ENCODE measurements at regions not wholly inside any gene's neighbourhood (a gene's known extent, or its start where the extent isn't known, plus 50 kb on each side); places are given as distances from the start of the nearest gene placed in this dataset.

- DNase-seq = no peak
Observed at GRCh38 chr12:132423820-132424645, 65.9 kb upstream of the FBRSL1 start.

- DNase-seq = no peak
Observed at GRCh38 chr12:132423251-132423819, 66.6 kb upstream of the FBRSL1 start.

- peak; percentile 41 for DNase-seq
Observed at GRCh38 chr12:132422381-132423043, 67.4 kb upstream of the FBRSL1 start.

GRCh38 chr12:132422040-132422380 is 67.9 kb upstream of the FBRSL1 start:
- no peak for DNase-seq

GRCh38 chr12:132419631-132420246 is 70.2 kb upstream of the FBRSL1 start:
- no peak for DNase-seq

GRCh38 chr12:132418393-132418925 is 71.5 kb upstream of the FBRSL1 start:
- DNase-seq = no peak

- DNase-seq = no peak
Observed at GRCh38 chr12:132417741-132418140, 72.2 kb upstream of the FBRSL1 start.

GRCh38 chr12:132416827-132417226 is 73.1 kb upstream of the FBRSL1 start:
- no peak for DNase-seq

- no peak for DNase-seq
Observed at GRCh38 chr12:132416121-132416673, 73.8 kb upstream of the FBRSL1 start.

GRCh38 chr12:132415327-132416120 is 74.4 kb upstream of the FBRSL1 start:
- no peak for DNase-seq

- DNase-seq = peak; percentile 68
Observed at GRCh38 chr12:132414634-132415326, 75.2 kb upstream of the FBRSL1 start.

GRCh38 chr12:132413931-132414588 is 75.9 kb upstream of the FBRSL1 start:
- no peak for DNase-seq

GRCh38 chr12:132411457-132411856 is 78.5 kb upstream of the FBRSL1 start:
- no peak for DNase-seq

- DNase-seq = no peak
Observed at GRCh38 chr12:132410849-132411248, 79.1 kb upstream of the FBRSL1 start.

- DNase-seq = no peak
Observed at GRCh38 chr12:132410296-132410625, 79.7 kb upstream of the FBRSL1 start.

- no peak for DNase-seq
Observed at GRCh38 chr12:132409495-132410295, 80.3 kb upstream of the FBRSL1 start.

- no peak for DNase-seq
Observed at GRCh38 chr12:132408626-132409494, 79.5 kb upstream of the GALNT9 start.

- no peak for DNase-seq
Observed at GRCh38 chr12:132407992-132408391, 78.6 kb upstream of the GALNT9 start.

- DNase-seq = no peak
Observed at GRCh38 chr12:132407451-132407961, 78.1 kb upstream of the GALNT9 start.
